NCI-H1105 (cell line): ENCODE measurements at regions not wholly inside any gene's neighbourhood (a gene's known extent, or its start where the extent isn't known, plus 50 kb on each side); places are given as distances from the start of the nearest gene placed in this dataset.
A peak's percentile ranks its signal among the peaks of the same experiment; 100 is the strongest.
"Not testable (repeated sequence)": the region's sequence is repeated elsewhere in the genome, so short reads cannot be mapped to it uniquely, and the experiment has no call there.

ENCODE experiments used
- DNase-seq: peaks from one replicate; lab custom pipeline; 2025; lab: John Stamatoyannopoulos, UW

DNA sequence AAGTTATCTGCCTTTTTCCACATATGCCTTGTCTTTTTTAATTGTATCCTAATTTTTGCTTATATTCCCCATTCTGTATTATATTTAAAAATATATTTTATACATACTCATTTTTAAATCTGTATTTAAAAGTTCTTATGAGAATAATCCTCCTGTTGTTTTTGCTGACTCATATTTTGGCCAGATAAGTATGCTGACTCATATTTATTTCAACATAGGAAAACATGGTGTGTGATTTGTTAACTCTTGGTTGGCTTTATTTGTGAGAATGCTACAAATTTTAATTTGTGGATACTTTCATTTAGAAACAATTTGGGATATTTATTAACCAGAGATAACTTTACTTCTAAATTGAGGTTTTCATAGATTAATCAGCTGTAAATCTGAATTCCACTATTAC is 587.7 kb downstream of the CPS1 start:
- DNase-seq, result no peak

DNA sequence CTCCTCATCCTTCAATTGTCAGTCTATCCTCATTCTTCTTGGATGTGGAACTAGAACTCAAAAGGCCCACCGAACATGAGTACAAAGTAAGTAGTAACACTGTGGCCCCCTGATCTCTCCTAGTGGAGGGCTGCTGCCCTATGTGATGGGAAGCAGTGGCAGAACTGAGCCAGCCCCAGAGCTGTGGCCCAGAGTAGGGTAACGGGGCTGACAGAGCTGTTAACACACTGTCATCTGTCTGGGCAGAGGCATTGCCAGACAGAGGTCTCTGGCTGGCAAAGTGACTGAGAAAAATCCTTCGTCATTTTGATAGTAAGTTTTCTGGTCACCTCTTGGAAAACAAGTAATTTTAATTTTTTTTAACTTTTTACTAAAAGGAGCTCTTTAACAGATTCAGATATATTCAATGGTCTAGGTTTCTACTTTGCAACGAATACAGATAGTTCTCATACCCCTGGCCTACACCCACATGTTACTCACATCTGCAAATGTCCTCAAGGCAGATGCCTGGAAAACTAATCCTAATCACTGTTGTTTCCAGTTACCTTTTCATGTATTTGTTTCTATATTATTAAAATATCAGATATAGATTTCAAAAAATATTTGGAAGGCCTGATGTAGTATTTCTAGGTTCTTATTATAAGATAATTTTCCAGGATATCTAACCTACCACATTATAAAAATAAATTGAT is 588.7 kb downstream of the CPS1 start:
- DNase-seq, result no peak

DNA sequence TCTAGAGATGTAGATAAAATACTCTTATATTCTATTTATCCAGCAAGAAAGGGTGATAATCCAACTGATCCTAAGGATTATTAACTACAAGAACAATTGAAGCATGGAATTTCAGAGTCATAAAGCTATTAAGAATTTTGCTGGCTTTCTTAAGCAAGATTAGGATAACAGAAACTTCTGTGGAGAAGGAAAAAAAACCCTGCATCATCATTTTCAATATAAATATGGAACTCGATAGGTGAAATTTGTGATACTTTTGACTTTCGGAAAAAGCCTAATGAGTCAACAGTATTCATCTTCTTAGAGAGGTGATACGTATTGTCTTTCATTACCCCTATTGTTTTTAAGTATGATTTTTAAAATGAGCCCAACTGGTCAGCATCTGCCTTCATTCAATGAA is 593.3 kb downstream of the CPS1 start:
- no peak for DNase-seq

DNA sequence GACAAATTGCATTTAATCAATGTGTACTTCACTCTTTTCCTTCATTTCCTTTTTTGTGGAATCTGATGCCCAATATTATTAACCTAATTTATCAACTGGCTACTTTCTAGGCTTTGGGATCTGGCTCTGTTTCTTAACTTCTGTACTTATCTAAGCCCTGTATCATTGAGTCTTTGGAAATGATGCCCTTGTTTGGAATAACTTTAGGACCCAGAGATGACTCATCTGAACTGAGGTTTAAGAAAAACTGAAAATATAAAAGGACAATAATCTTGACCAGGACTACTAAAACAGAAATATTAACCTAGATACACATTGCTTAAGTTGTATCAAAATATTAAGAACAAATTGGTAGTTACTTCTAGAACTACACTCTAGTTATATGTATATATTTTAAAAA is 600.8 kb downstream of the CPS1 start:
- no peak for DNase-seq

DNA sequence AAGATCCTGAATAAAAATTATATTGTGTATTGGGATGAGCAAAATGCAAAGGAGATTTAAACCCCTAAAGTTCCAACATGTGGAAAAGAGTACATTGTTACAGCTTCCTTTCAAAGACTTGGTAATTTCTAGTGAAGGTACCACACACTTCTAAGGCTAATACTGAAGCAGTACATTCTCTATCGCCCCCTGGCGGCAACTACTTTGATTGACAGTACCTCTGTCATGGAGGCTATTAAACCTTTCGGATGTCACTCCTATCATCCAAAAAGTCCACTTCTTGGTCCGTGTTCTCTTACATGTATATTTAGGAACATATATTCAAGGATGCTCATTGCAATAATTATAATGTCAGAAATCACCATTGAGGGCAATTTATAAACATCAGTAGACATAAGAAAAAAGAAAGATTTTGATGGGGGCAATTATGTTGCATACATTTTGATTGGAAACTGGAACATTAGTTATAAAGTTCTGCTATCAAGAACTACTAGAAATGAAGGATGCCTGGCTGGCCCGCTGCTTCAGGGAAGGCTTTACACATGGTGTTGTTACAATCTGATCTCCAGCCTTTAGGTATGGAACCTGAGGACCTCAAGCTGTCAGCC is 601.6 kb downstream of the CPS1 start:
- peak; percentile 44 for DNase-seq

DNA sequence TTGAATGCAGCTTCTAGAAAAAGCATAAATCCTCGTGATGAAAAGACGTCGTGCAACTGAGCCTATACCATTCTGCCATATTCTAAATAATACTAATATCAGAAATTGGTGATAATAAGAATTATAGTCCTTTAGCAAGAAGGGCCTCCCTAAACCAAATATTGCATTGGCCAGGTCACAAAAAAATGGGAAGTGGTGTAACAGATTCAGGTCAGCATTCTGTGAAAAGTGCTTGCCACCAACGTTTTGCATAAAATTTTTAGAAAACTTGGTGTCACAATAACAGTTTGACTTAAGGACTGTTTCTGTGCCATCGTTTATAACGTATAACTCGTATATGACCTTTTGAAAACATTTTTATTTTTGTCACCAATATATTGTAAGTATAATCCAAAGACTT is 603.6 kb downstream of the CPS1 start:
- no peak for DNase-seq

DNA sequence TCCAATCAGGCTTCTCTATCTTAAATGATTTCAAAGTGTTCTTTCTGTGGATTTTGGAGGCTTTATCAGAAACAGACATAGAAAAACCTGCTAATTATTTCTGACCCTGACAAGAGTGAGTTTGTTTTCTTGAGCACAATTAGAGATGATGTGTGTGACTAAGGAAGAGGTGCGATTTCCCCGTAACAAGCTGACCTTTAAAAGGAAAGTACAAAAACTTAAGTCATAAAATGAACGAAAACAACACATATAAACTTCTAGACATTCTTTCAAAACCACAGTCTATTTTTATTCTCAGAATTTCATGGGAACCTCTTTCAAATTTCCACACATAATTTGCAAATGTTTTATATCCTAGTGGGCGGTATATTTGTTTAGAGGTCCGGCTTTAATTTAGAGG is 604.8 kb downstream of the CPS1 start:
- DNase-seq, result no peak

DNA sequence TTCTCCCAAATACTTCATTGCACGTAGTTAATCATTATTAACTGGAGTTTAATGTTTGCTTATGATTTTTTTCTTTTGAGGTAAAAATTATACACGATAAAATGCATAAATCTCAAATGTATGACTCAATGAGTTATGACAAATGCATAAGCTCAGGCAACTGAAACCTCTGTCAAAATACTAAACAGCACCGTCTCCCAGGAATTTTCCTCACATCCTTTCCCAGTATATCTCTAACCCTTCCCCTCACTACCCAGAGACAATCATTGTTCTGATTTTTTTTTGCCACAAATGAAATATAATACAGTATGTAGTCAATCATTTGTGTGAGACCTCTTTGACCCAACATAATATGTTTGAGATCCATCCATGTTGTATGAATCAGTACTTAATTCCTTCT is 606.5 kb downstream of the CPS1 start:
- DNase-seq, result no peak

DNA sequence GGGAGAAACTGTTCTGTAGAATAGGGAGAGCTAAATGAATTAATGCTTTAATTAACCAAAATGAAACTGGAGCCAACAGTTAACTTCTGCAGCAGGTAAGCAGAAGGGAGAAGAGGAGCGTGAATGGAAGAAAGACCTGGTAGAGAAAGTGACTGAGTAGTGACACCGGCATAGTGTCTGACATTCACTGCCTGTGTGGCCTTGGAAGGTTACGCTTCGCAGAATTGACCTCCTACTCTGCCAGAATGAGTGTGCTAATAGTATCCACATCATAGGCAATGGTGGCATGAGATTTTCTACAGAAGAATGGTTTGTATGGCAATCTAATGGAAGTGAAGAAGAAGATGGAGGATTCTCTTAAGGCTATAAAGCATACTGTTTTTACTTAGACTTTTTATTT is 614.4 kb downstream of the CPS1 start:
- DNase-seq, result no peak

DNA sequence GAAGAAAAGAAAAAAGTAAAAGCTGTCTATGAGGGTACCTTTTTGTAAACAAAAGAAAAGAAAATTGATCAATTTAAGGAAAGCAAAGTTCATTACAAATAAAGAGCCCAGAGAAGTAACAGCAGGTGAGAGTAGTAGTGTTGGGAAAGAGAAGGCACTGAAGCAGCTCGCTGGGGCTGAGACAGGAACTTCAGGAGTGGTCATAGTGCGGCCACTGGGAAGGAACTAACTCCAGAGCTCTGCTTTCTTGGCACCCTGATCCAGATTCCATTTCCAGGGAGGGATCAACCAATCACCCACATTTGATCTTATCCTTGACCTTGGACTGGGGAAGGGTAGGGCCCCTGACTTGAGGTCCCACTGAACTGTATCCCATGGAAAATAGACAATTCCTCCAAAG is 617.6 kb downstream of the CPS1 start:
- no peak for DNase-seq

DNA sequence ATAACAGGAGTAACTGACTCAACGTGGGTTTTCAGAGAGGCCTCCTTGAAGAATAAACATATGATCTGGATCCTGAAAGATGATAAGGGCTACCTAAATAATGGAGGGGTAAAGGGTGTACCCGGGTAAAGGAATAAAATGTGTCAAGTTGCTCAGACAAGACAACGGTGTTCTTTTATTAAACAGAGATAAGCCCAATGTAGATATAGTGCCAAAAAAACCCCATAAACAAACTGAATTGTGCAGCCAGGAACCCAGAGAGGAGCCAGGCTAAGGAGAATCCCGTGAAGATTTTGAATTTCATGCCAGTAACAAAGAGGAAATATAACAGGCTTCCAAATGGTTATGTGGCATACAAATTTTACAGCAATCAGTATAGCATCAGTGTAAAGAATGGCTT is 618.2 kb downstream of the CPS1 start:
- no peak for DNase-seq

DNA sequence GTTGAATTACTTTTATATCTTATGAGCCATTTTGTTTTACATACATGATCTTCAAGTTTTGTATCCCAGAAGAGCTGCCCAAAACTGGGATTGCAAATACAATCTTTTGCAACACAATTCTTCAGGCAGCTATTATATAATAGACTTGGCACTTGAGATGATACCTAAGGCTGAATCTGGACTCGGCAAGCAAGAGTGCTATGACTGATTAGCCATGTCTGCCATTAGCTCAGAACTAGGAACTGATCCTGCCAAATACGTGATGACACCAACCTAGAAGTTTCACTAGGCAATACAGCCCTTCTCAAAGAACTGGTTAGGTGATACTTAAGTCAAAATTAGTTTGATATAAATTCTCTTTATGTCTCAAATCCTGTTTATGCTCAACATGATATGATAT is 619.6 kb downstream of the CPS1 start:
- no peak for DNase-seq

DNA sequence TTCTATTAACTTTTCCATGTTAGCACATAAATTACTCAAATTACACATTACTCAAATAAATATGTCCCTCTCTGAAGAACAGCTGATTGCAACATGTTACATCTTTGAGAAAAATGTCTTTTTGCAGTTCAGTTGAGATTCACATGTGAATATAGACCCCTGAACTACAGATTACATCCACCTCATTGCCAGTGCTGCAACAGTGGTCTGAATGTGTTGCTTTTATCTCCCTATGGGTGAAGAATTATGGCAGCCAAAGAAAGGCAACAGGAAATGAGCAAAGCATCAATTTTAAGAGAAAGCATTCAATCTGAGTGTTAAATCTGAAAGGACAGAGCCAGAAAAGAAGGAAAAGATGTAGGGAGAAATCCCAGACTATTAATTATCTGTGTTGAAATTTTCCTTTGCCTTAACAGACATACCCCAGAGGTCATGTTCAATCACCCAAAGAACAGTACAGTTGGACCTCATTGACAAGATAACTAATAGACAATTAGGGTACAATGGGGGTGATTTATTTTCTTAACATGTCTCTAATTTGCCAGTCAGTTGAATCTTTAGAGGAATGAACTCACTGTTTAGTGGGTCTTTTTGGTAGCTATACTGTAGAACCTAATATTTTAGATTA is 620.2 kb downstream of the CPS1 start:
- DNase-seq, result no peak

DNA sequence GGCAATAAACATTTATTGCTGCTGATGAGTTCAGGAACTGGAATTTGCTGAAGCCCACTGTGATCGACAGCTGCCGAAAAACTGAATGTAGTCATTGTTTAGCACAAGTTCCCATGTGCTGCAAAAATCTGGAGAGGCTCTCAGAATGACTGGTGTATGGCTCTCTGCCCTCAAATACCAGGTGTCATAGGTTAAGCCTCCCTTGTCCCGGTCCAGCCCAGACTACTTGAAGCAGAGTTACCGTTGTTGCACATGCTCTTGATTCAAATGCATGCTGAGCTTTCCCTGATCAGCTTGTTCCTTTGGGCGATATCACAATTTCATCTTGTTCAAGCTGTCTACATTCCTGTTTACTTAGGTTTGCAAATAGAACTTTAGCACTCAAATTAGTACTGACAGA is 625.2 kb downstream of the CPS1 start:
- DNase-seq, result peak; percentile 11

DNA sequence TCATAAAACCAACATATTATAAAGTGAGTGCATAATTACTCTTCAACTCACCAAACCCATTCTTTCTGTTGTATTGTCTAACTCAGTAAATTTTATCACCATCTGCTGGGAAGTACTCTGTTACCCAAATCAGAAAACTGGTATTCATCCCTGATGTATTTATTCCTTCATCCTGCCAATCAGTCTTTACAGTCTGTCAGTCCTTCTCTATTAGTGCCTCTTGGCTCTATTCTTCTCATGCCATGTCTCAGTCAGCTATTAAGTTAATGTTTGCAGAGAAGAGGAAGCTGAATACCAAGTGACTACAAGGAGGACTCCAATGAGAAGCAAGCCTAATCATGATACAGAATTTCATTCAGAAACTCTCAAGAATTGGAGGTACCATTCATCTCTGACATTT is 631.2 kb downstream of the CPS1 start:
- DNase-seq, result no peak

DNA sequence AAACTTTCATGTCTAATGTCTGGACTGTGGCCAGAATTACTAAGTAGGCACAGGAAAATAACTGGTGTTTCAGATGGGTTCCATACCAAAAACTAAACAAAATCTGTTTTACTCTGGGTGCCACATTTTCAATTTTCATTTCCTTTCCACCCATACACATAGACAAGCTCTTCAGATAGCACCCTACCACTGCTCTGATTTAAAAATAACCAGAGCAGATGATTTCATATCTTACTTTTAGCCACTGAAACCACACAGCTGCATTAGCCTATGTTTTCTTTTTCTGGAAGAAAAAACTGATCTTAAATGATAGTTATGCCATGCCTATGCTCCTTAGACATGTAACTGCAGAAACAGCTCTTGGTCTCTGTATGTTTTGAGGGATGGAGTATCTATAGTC is 647.6 kb downstream of the CPS1 start:
- no peak for DNase-seq

DNA sequence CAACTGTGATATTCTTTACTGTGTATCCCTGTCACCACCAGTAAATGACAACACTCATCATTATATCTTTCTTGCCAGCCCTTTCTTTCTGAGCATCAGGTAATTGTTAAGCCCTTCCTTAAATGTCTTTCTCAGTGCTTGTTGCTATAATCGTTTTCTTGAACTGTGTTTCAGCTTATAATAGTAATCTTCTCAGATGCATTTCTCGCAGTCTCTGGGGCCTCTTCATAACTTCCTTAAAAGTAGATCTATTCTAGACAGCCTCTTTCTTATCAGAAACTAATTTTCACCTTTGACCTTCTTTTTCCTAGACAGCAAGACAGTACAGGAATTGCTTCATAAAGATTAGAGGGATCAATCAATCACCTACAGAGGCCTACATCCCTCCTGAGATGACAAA is 648.1 kb downstream of the CPS1 start:
- DNase-seq, result no peak

DNA sequence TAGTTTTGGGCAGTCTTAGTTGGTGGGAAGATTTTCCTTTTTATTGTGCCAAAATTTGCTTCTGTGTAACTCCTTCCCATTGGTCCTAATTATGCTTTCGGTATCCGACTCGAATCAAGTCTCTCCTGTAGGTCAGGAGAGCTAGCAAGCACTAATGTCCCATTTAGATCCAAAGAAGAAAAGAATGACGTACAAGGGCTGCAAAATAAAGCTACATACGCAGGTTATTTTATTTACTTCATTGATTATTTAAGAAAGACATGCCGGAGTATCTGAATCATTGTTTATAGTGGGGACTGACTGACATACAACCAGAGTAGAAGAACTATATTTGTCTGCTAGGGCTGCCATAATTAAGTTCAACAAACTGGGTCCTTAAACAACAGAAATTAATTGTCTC is 648.5 kb downstream of the CPS1 start:
- no peak for DNase-seq

DNA sequence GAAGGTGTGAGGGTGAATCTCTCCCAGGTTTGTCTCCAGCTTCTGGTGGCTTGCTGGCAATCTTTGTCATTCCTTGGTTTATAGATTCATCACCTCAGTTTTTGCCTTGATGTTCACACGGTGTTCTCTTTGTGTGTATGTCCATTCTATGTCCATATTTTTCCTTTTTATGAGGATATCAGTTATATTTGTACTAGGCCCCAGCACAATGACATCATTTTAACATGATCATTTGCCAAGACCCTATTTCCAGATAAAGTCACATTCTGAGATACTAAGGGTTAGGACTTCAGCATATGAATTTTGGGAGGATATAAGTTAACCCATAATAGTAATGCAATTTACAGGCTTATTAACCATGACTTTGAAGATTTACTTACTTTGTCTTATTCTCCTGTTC is 649.0 kb downstream of the CPS1 start:
- DNase-seq, result no peak

DNA sequence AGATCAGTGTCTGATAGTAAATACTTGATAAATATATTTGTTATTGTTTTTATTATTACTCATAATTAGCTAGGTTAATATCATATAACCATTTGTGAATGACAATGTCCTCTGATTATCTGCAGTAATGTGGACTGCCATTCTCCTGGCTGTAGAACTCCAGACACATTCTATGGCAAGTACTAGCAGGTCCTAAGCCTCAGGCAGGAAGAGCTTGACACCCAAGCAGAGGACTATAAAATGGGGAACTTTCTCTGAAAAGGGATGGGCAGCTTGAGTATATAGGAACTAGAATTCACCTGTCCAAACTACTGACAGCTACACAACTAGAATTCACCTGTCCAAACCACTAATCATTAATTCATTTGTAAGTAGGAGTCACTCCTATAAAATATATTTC is 649.4 kb downstream of the CPS1 start:
- no peak for DNase-seq

DNA sequence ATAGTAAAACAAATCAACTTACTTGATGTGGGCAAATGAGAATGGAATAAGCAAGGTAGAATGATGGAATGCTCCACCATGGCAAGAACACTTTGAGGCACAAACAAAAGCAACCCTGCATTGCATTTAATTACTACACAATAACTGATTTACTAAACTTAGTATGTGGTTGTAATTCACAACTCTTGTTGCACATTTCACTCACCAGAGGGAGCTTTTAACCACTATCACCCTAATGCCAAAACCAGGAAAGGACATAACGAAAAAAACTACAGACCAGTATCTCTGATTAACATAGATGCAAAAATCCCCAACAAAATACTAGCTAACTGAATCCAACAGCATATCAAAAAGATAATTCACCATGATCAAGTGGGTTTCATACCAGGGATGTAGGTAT is 659.8 kb downstream of the CPS1 start:
- no peak for DNase-seq

DNA sequence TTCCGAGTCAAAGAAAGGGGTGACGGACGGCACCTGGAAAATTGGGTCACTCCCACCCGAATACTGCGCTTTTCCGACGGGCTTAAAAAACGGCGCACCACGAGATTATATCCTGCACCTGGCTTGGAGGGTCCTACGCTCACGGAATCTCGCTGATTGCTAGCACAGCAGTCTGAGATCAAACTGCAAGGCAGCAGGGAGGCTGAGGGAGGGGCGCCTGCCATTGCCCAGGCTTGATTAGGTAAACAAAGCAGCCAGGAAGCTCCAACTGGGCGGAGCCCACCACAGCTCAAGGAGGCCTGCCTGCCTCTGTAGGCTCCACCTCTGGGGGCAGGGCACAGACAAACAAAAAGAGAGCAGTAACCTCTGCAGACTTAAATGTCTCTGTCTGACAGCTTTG is 663.1 kb downstream of the CPS1 start:
- DNase-seq, result not testable (repeated sequence)

DNA sequence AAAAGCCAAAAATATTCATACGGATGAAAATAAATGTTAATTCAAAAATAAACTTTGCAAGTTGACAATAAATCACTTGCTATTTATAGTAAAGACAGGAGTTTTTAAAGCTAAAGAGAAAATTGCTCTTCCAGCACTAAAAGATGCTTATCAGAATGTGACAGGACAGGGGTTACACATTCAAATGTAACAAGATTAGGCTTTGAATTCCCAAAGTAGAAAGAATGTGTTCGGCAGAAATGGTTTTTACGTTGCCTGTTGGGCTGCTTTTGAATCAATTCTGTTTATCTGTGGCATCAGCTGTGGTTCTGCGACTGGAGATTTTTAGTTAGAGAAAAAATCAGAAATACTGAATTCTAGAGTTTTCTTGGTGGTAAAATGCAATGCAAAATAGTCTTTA is 669.4 kb downstream of the CPS1 start:
- no peak for DNase-seq

DNA sequence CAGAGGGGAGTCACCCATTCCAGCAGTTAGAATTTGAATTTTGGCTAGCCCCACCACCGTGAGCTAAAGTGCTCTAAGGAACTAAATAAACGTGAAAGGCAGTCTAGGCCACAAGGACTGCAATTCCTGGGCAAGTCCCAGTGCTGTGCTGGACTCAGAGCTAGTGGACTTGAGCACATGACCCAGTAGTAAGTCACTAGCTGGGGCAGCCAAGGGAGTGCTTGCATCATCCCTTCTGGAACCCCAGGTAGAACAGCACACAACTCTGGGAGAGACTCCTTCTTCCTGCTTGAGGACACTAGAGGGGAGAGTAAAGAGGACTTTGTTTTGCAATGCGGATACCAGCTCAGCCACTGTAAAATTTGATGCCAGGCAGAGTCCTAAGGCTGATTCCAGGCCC is 672.2 kb downstream of the CPS1 start:
- DNase-seq, result no peak
